Psoas muscle (tissue), 7 donors: ENCODE measurements at regions not wholly inside any gene's neighbourhood (a gene's known extent, or its start where the extent isn't known, plus 50 kb on each side); places are given as distances from the start of the nearest gene placed in this dataset.

ENCODE experiments used
- ATAC-seq, 4 donors: fragments of 200-7000 bp; cut with Tn5 transposase; one replicate each; pipeline ENCODE4 v1.9.1; 2020; ENCODE audit warnings: moderate library complexity in 3 of 4, mild to moderate bottlenecking in 2 of 4
- DNase-seq, 2 donors: peaks; one replicate each; pipeline ENCODE4 v3.0.0-alpha.2; 2020
- H3K27ac ChIP-seq: fragments of 200-600 bp; one replicate; pipeline ENCODE4 v1.8.0; 2022
- H3K27me3 ChIP-seq, 3 donors: fragments of 200-600 bp in 1 of 3; one replicate each; pipeline versions ENCODE4 v1.6.1 to v1.8.0; 2013 to 2022; ENCODE audit warnings: low read length in 2 of 3, mild to moderate bottlenecking in 2 of 3, moderate library complexity in 1 of 3; ENCODE audit not compliant: insufficient read depth in 3 of 3
- H3K36me3 ChIP-seq, 2 donors: fragments of 200-600 bp in 1 of 2; one replicate each; pipeline versions ENCODE4 v1.6.1 to v1.8.0; 2013 to 2022; ENCODE audit warnings: low read depth in 1 of 2, mild to moderate bottlenecking in 1 of 2, moderate library complexity in 1 of 2; ENCODE audit not compliant: insufficient read depth in 1 of 2
- H3K4me1 ChIP-seq: fragments of 200-600 bp; one replicate; pipeline ENCODE4 v1.8.0; 2022
- H3K4me3 ChIP-seq: fragments of 200-600 bp; one replicate; pipeline ENCODE4 v1.8.0; 2022; ENCODE audit warnings: mild to moderate bottlenecking
- H3K9me3 ChIP-seq: fragments of 200-600 bp; one replicate; pipeline ENCODE4 v1.8.0; 2022
- CTCF ChIP-seq: fragments of 200-600 bp; IDR thresholded peaks from one replicate; pipeline ENCODE4 v1.8.0; 2022; ENCODE audit warnings: antibody characterized with exemption
- WGBS, 3 donors: extraction: QIAGEN DNeasy Blood & Tissue Kit; methylation state at CpG; one replicate each; pipeline versions ENCODE4 v1.1.6 to v1.1.7; 2013; 5-methylcytosine and 5-hydroxymethylcytosine counted together
- intact Hi-C, 2 donors: fragments of 100-400 bp; cut with DNase I; formaldehyde crosslinking; loops; one replicate each; pipeline versions ENCODE4 v1.11.0 to v1.14.2; 2022
- donor health status: healthy with polysubstance abuse.
- donor health status: DM: no; HTN: no; CAD: no; lungs with moderate emphysema.
- donor health status: Bipolar disorder and iron deficiency.
- donor health status: healthy.
- donor health status: DM: yes; HTN: yes; CAD: no.
- donor health status: DM: no; HTN: no; CAD: no.
- donor health status: DM: yes; HTN: yes; CAD: no.

GRCh38 chr13:34006011-34006410 is 188.1 kb downstream of the RFC3 start:
- no peak overlapping the region for H3K27ac ChIP-seq
- no peak for DNase-seq
- no peaks in the 10 kb centered on the region for H3K27me3 ChIP-seq
- intact Hi-C loops, result no loop called here
- H3K9me3 ChIP-seq, result no peaks in the 10 kb centered on the region
- H3K36me3 ChIP-seq, result no peaks in the 10 kb centered on the region
- TF ChIP-seq CTCF, result no peak
- no peak for ATAC-seq
- H3K4me1 ChIP-seq, result no peaks in the 10 kb centered on the region
- whole genome bisulfite sequencing, 3 donors, result 57 to 72% (median 70%) methylated on average over 2 of the region's 2 CpGs
- no peak overlapping the region for H3K4me3 ChIP-seq

GRCh38 chr13:34011552-34012085 is 193.7 kb downstream of the RFC3 start:
- no peak for TF ChIP-seq CTCF
- no peak for DNase-seq
- ATAC-seq, result no peak
- Histone ChIP-seq H3K27ac (no peak overlapping the region), H3K9me3 (no peaks in the 10 kb centered on the region), H3K36me3 (no peaks in the 10 kb centered on the region), H3K4me1 (no peaks in the 10 kb centered on the region), H3K27me3 (no peaks in the 10 kb centered on the region), H3K4me3 (no peak overlapping the region)
- WGBS, 3 donors, result 63 to 73% (median 64%) methylated on average over 11 of the region's 11 CpGs
- intact Hi-C loops, result no loop called here

GRCh38 chr13:34012382-34012781 is 194.4 kb downstream of the RFC3 start:
- Histone ChIP-seq H3K27me3 (no peaks in the 10 kb centered on the region), H3K4me3 (no peak overlapping the region), H3K4me1 (no peaks in the 10 kb centered on the region), H3K27ac (no peak overlapping the region), H3K9me3 (no peaks in the 10 kb centered on the region), H3K36me3 (no peaks in the 10 kb centered on the region)
- 69 to 76% (median 72%) methylated on average over 2 of the region's 2 CpGs for WGBS, 3 donors
- intact Hi-C loops, result no loop called here
- TF ChIP-seq CTCF, result no peak
- ATAC-seq (no peak), DNase-seq (no peak)

DNA sequence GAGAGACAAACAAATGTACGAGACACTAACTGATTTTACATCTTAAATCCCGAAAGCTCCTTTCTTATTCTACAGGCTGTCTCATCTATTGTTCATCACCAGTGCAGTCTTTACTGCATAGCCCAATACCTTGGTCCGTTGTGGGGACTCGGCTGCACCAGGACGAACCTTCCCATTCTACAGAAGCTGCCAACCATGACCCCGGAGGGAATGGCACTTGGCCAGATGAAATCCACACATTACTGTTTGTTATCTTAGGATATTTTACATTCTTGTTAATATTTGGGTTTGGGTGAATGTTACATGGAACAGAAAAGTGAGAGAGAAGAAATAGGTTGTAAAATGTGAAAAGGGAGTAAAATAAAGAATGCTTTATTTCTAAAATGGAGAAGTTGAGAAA is 195.1 kb downstream of the RFC3 start:
- Histone ChIP-seq H3K4me1 (no peaks in the 10 kb centered on the region), H3K4me3 (no peak overlapping the region), H3K9me3 (no peaks in the 10 kb centered on the region), H3K27me3 (no peaks in the 10 kb centered on the region), H3K36me3 (no peaks in the 10 kb centered on the region), H3K27ac (no peak overlapping the region)
- 79 to 82% (median 79%) methylated on average over 6 of the region's 6 CpGs for WGBS, 3 donors
- no peak for TF ChIP-seq CTCF
- intact Hi-C loops, result no loop called here
- ATAC-seq, result no peak
- no peak for DNase-seq

DNA sequence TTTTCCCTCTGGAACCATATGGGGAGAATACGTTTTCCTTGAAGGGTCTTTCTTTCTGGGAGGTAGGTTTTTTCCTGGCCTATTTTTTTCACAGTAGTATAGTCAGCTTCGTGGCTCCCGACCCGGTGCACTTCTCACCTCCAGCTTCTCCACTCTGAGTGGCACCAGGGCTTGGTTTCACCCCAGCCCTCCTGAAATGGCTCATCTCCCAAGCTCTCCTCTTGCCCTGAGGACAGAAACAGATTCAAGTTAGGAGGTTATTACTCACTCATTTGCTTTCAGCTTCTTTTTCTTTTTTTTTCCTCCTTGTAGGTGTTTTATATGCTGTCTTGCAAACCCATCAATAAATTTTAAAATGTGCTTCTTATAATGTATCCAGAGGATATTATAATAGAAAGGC is 199.3 kb downstream of the RFC3 start:
- DNase-seq, result no peak

More for the DNA sequence above, 199.3 kb downstream of the RFC3 start:
- H3K36me3 ChIP-seq, result no peaks in the 10 kb centered on the region
- WGBS, 3 donors, result 50 to 62% (median 60%) methylated on average over 4 of the region's 4 CpGs
- H3K4me1 ChIP-seq, result no peaks in the 10 kb centered on the region
- H3K27ac ChIP-seq, result no peak overlapping the region
- H3K9me3 ChIP-seq, result peaks cover 3% of the 10 kb centered on the region
- no peak for TF ChIP-seq CTCF
- intact Hi-C loops, result no loop called here
- no peaks in the 10 kb centered on the region for H3K27me3 ChIP-seq
- H3K4me3 ChIP-seq, result no peak overlapping the region
- no peak for ATAC-seq
